ENCODE measurements at regions not wholly inside any gene's neighbourhood (a gene's known extent, or its start where the extent isn't known, plus 50 kb on each side); places are given as distances from the start of the nearest gene placed in this dataset.

DNA sequence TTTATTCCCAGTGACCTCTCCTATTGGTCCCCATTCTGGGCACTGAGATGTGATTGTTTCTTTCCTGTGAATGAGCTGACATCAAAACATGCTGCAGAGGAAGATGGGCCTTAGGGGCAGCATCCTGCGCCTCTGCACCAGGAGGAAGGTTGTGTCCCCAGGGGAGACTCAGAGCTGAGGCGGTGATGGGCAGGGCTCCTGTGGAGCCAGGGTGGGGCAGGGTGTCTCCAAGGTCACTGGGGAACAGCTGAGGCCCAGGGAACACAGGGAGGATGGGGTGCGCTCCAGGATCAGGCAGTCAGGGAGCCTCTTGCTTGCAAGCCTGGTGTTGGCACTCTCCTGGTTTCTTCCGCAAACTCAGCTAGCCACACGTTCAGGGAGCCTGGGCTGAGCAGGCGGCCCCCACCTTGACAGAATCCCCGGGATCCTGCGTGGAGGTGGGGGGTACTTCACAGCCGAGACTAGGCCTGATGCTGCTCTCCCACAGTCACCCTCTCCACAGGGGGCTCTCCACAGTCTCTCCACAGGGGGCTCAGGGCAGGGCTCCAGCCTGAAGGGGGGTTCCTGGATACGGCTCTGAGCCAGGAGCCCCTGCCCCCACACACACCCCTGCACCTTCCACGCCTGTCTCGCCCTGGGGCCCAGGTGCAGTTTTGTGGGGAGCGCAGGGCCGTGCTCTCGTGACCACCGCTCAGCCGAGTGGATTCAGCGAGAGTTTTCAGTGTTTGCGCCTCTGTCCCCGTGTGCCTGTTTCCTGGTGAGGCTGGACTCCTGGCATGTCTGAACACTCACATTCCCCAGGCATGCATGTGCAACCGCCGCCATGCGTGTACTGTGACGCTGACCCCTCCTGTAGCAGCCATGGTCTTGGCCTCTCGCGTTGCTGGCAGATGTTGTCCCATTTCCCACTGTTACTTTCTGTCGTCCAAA is 264.7 kb downstream of the SEC23A start:
- TF ChIP-seq, protein P1, sequence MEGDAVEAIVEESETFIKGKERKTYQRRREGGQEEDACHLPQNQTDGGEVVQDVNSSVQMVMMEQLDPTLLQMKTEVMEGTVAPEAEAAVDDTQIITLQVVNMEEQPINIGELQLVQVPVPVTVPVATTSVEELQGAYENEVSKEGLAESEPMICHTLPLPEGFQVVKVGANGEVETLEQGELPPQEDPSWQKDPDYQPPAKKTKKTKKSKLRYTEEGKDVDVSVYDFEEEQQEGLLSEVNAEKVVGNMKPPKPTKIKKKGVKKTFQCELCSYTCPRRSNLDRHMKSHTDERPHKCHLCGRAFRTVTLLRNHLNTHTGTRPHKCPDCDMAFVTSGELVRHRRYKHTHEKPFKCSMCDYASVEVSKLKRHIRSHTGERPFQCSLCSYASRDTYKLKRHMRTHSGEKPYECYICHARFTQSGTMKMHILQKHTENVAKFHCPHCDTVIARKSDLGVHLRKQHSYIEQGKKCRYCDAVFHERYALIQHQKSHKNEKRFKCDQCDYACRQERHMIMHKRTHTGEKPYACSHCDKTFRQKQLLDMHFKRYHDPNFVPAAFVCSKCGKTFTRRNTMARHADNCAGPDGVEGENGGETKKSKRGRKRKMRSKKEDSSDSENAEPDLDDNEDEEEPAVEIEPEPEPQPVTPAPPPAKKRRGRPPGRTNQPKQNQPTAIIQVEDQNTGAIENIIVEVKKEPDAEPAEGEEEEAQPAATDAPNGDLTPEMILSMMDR (IDR thresholded peaks at IDR 0.05; ENCODE audit: poor library complexity), result no peak
- TF ChIP-seq EZH2phosphoT487 (IDR thresholded peaks at IDR 0.05; ENCODE audit: low read depth, severe bottlenecking, unreplicated experiment), result no peak
- TF ChIP-seq EZH2 (IDR thresholded peaks at IDR 0.05; ENCODE audit: borderline replicate concordance), result no peak
